COR-L47 (cell line): ENCODE measurements at regions not wholly inside any gene's neighbourhood (a gene's known extent, or its start where the extent isn't known, plus 50 kb on each side); places are given as distances from the start of the nearest gene placed in this dataset.

Source experiments
- DNase-seq: peaks from one replicate; lab custom pipeline; 2025; lab: John Stamatoyannopoulos, UW

DNA sequence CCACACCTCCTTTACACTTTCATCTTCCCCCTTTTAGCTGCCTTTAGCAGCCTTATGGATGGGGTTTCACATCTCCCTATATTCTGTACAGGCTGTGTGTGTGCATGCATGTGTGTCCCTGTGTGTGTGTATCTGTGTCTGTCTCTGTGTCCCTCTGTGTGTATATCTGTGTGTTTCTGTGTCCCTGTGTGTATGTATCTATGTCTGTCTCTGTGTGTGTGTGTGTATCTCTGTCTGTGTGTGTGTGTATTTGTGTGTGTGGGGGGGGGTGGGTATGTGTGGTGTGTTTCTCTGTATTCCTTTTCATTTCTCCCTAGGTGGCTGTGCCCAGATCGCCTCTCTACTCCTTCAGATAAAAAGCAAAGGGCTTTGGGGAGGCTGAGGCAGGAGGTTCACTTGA, 52.2 kb upstream of the CD83 start:
- no peak for DNase-seq

DNA sequence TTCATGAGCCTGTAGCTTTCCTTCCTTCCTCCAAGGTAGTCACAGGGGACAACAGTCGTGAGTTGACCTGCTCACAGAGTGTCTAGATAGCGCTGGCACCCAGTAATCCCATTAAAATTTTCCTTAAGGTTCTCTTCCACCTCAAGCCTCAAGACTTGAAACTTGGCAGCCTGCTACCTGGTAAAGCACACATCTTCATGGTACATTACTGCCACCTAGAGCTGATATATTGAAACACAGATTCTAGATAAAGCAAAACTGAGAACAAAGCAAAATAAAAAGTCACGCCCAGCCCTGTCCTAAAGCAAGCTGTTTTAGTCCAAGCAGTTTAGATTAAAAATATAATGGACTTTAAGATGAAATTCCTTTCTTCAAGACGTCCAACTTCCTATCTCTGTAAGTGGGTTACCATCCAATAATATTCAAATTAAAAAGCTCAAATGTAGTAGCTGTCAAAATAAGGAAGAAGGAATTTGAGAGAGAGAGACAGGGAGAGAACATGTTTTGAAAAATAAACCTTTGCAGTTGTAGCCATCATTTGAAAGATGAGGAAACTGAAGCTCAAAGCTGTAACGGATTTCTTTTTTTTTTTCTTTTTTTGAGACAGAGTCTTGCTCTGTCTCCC, 50.7 kb upstream of the CD83 start:
- peak; percentile 76 for DNase-seq

DNA sequence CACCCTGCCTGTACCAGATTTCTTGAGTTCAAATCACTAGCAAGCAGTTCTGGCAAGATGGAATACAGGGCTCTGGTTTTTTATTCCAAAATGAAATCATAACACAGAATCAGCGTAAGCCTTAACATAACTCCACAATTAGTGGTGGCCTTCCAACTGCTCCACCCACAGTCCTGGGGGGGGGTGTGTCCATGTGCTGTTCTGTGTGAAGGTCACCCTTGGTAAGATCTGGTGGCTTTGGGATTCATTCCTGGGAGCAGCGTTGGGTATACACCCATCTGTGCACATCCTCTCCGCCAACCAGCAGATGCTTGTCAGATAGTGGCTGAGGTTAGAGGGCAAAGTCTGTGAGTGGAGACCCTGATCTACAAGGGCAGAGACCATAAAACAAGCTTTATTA, 49.9 kb upstream of the CD83 start:
- no peak for DNase-seq
